Uterus (tissue), 2 donors: ENCODE measurements at regions not wholly inside any gene's neighbourhood (a gene's known extent, or its start where the extent isn't known, plus 50 kb on each side); places are given as distances from the start of the nearest gene placed in this dataset.

Source experiments
- CTCF ChIP-seq, 4 experiments: fragments of 200-600 bp in 2 of 4; fragments of 450-650 bp in 2 of 4; sonication (generic) in 2 of 4; IDR thresholded peaks; one replicate each; pipeline ENCODE4 v1.5.1; 2016 to 2019; ENCODE audit warnings: antibody characterized with exemption in 4 of 4, mild to moderate bottlenecking in 2 of 4, moderate library complexity in 1 of 4
- POLR2A ChIP-seq, 2 donors: fragments of 450-650 bp; IDR thresholded peaks; one replicate each; pipeline ENCODE4 v1.6.1; 2016; ENCODE audit warnings: antibody characterized with exemption in 2 of 2, mild to moderate bottlenecking in 1 of 2, moderate library complexity in 1 of 2

GRCh38 chr2:152827944-152828343 is 109.5 kb downstream of the ARL6IP6 start:
- no peak for TF ChIP-seq CTCF (IDR thresholded peaks at IDR 0.05)
- TF ChIP-seq POLR2A (IDR thresholded peaks at IDR 0.05), result no peak
